GM13977 (cell line): ENCODE measurements at regions not wholly inside any gene's neighbourhood (a gene's known extent, or its start where the extent isn't known, plus 50 kb on each side); places are given as distances from the start of the nearest gene placed in this dataset.
"Not testable (repeated sequence)": the region's sequence is repeated elsewhere in the genome, so short reads cannot be mapped to it uniquely, and the experiment has no call there.

Experiments
- DNase-seq: peaks from one replicate; pipeline ENCODE4 v3.0.0; 2012; ENCODE audit warnings: low spot score
- CTCF ChIP-seq: IDR thresholded peaks from 2 replicates; pipeline ENCODE4 v1.5.1; 2012; ENCODE audit warnings: mild to moderate bottlenecking, control low read depth; ENCODE audit not compliant: insufficient read depth; ENCODE audit errors: extremely low read depth, missing control alignments
- in situ Hi-C: fragments of 300-500 bp; cut with MboI; formaldehyde crosslinking; loops from one replicate; pipeline ENCODE4 v1.12.0; 2022; ENCODE audit warnings: low sequenced_read_pairs, low pct_unique_long_range_greater_than_20kb, mixed read lengths, inconsistent platforms; ENCODE audit not compliant: unreplicated experiment

- in situ Hi-C loops: no loop called here
- DNase-seq: no peak
- TF ChIP-seq CTCF: no peak
These were observed 161.7 kb downstream of the SMARCA1 start for GRCh38 chrX:129361576-129361975.

GRCh38 chrX:129360175-129360574 is 163.1 kb downstream of the SMARCA1 start:
- peak; percentile 17 for DNase-seq

GRCh38 chrX:129359269-129359668 is 164.0 kb downstream of the SMARCA1 start:
- in situ Hi-C loops: no loop called here
- DNase-seq: no peak
- TF ChIP-seq CTCF: no peak

More at GRCh38 chrX:129360175-129360574, 163.1 kb downstream of the SMARCA1 start:
- peak; percentile 58 for TF ChIP-seq CTCF
- in situ Hi-C loops: no loop called here

GRCh38 chrX:129357428-129357827 is 165.9 kb downstream of the SMARCA1 start:
- DNase-seq, in situ Hi-C loops: not testable (repeated sequence)

- no peak for TF ChIP-seq CTCF
- no peak for DNase-seq
- in situ Hi-C loops: no loop called here
These were observed 176.0 kb downstream of the SMARCA1 start for GRCh38 chrX:129347291-129347690.

GRCh38 chrX:129346574-129346973 is 176.7 kb downstream of the SMARCA1 start:
- no peak for DNase-seq
- in situ Hi-C loops: no loop called here
- TF ChIP-seq CTCF: no peak

GRCh38 chrX:129337264-129337663 is 186.0 kb downstream of the SMARCA1 start:
- in situ Hi-C loops, DNase-seq: not testable (repeated sequence)

GRCh38 chrX:129323115-129323514 is 200.2 kb downstream of the SMARCA1 start:
- TF ChIP-seq CTCF: no peak
- DNase-seq: no peak
- in situ Hi-C loops: no loop called here
